K562 (cell line): ENCODE measurements at regions not wholly inside any gene's neighbourhood (a gene's known extent, or its start where the extent isn't known, plus 50 kb on each side); places are given as distances from the start of the nearest gene placed in this dataset.

ENCODE experiments used
- CBFA2T3 ChIP-seq: fragments of 450-650 bp; IDR thresholded peaks from 2 replicates; pipeline ENCODE4 v1.6.1; 2017
- CTCF ChIP-seq, 3 experiments: IDR thresholded peaks in 2 of 3; conservative IDR thresholded peaks in 1 of 3; 2 replicates each; pipeline ENCODE4 v1.5.1; 2011 to 2012; ENCODE audit warnings: low read length in 3 of 3, mild to moderate bottlenecking in 3 of 3, control low read depth in 2 of 3, improper control_type of control experiment in 1 of 3, inconsistent platforms in 1 of 3, low read depth in 1 of 3, mixed read lengths in 1 of 3, moderate library complexity in 1 of 3; ENCODE audit not compliant: insufficient read depth in 2 of 3
- E2F4 ChIP-seq: sonication (generic); formaldehyde crosslinking; IDR thresholded peaks from 2 replicates; pipeline ENCODE4 v1.8.0; 2022; ENCODE audit warnings: mild to moderate bottlenecking, low read depth, missing genetic modification reagents
- EZH2 ChIP-seq: IDR thresholded peaks from 2 replicates; pipeline ENCODE4 v1.6.1; 2012; ENCODE audit warnings: low read depth, mild to moderate bottlenecking, inconsistent platforms, low read length, borderline replicate concordance
- GATA2 ChIP-seq: sonication (generic); formaldehyde crosslinking; IDR thresholded peaks from 2 replicates; pipeline ENCODE4 v1.4.0; 2020; ENCODE audit warnings: mild to moderate bottlenecking, missing genetic modification reagents
- KLF1 ChIP-seq: fragments of 450-650 bp; IDR thresholded peaks from 2 replicates; pipeline ENCODE4 v1.6.1; 2016; ENCODE audit warnings: missing genetic modification characterization, missing compliant biosample characterization
- MAX ChIP-seq: sonication (generic); formaldehyde crosslinking; IDR thresholded peaks from 2 replicates; pipeline ENCODE4 v1.9.0; 2022; ENCODE audit warnings: mild to moderate bottlenecking, missing genetic modification reagents
- MXI1 ChIP-seq: IDR thresholded peaks from 2 replicates; pipeline ENCODE4 v1.6.1; 2011; ENCODE audit warnings: low read depth, mild to moderate bottlenecking, improper control_type of control experiment, low read length
- POLR2A ChIP-seq: fragments of 450-650 bp; conservative IDR thresholded peaks from 2 replicates; pipeline ENCODE4 v1.6.1; 2016
- RFX7 ChIP-seq: fragments of 250-450 bp; sonication (Bioruptor Pico); IDR thresholded peaks from 2 replicates; pipeline ENCODE4 v1.5.1; 2021; ENCODE audit warnings: mild to moderate bottlenecking
- ZFX ChIP-seq: sonication (generic); formaldehyde crosslinking; IDR thresholded peaks from 2 replicates; pipeline ENCODE4 v1.8.0; 2022; ENCODE audit warnings: mild to moderate bottlenecking, missing genetic modification reagents, moderate library complexity
- ZNF318 ChIP-seq, 2 experiments: fragments of 450-650 bp; IDR thresholded peaks; 2 replicates each; pipeline ENCODE4 v1.6.1; 2016; ENCODE audit warnings: mild to moderate bottlenecking in 2 of 2, borderline replicate concordance in 1 of 2, low read depth in 1 of 2, moderate library complexity in 1 of 2
- ZNF592 ChIP-seq: fragments of 450-650 bp; IDR thresholded peaks from 2 replicates; pipeline ENCODE4 v1.6.1; 2017; ENCODE audit warnings: antibody characterized with exemption, mild to moderate bottlenecking

GRCh38 chr10:62459500-62459899 lies 85.3 kb downstream of the ZNF365 start:
- TF ChIP-seq ZNF592 (no peak), ZFX (CRISPR knock-in tag) (no peak), POLR2A (no peak), MXI1 (no peak), CBFA2T3 (no peak), EZH2 (no peak), GATA2 (CRISPR knock-in tag) (no peak), CTCF (IDR thresholded peaks at IDR 0.05 in 2 of 3, conservative IDR thresholded peaks at IDR 0.05 in 1 of 3; ENCODE audit: insufficient read depth in 2 of 3, low read depth in 1 of 3, low read length in 3 of 3) (no peak), E2F4 (no peak), MAX (CRISPR knock-in tag) (no peak), RFX7 (CRISPR knock-in tag) (no peak), ZNF318 (IDR thresholded peaks at IDR 0.05; ENCODE audit: borderline replicate concordance in 1 of 2, low read depth in 1 of 2) (no peak), KLF1 (tag) (no peak)
